ENCODE measurements at regions not wholly inside any gene's neighbourhood (a gene's known extent, or its start where the extent isn't known, plus 50 kb on each side); places are given as distances from the start of the nearest gene placed in this dataset.
"Not testable (repeated sequence)": the region's sequence is repeated elsewhere in the genome, so short reads cannot be mapped to it uniquely, and the experiment has no call there.

DNA sequence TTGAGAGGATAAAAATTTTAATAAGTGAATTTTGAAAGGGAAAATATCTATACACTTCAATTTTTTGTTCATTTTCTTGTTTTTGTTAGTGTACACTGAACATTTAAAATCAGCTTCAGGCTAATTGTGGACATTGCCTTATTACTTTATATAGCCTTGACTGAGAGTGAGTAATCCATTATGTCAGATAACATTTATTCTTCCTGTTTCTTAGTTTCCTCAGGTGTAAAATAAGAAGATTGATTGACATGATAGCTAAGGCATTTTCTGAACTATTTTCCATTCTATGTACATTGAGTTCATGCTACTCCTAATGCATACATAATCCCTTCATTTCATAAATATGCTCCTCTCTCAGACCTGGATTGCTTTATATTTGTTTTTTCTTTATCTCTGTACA lies 607.3 kb upstream of the AADAT start:
- ATAC-seq (replicated peaks) = no peak
- H3K9me3 Mint-ChIP-seq = peaks cover 5 to 9% of the 10 kb centered on the region in 2 donors

DNA sequence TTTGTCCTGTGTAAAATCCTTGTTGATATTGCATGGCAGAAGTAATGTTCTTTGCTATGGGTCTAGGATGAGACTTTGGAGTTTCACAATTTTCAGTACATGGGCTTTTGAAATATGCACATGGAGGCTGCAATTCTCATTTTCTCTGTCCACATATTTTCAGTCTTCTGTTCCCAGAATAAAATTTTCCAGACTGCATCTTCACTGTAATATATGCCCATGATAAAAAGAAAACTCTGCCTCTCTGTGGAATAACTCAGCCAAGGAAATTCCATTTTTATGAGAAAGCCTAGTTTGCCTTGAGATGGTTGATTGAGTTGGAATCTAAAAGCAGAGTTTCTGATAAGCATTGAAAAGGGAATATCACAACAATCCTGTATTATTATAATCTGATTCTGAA lies 601.4 kb upstream of the AADAT start:
- Mint-ChIP-seq H3K36me3 (no peaks in the 10 kb centered on the region), H3K27me3 (no peaks in the 10 kb centered on the region), H3K4me3 (no peak overlapping the region), H3K4me1 (no peaks in the 10 kb centered on the region), H3K9me3 (peaks cover 0 to 2% of the 10 kb centered on the region in 2 donors), H3K27ac (no peak overlapping the region)
- no peak for DNase-seq
- no peak for ATAC-seq (replicated peaks)

More for the DNA sequence above, 607.3 kb upstream of the AADAT start:
- no peak for DNase-seq
- Mint-ChIP-seq H3K36me3 (peaks cover 0 to 1% of the 10 kb centered on the region in 2 donors), H3K4me3 (no peak overlapping the region), H3K4me1 (peaks cover 2 to 18% of the 10 kb centered on the region in 2 donors), H3K27me3 (no peaks in the 10 kb centered on the region), H3K27ac (no peak overlapping the region)

DNA sequence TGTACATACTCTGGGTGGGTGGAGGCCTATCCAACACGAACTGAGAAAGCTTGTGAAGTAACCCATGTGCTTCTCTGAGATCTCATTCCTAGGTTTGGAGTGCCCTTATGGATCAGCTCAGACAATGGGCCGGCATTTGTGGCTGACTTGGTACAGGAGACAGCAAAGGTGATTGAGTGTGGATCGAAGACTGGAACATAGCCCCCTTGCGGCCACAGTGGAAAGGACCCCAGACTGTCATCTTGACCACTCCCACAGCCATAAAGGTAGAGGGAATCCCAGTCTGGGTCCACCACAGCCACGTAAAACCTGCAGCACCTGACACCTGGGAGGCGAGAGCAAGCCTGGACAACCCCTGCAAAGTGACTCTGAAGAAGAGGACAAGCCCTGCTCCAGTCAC lies 598.0 kb upstream of the AADAT start:
- no peaks in the 10 kb centered on the region for H3K9me3 Mint-ChIP-seq

DNA sequence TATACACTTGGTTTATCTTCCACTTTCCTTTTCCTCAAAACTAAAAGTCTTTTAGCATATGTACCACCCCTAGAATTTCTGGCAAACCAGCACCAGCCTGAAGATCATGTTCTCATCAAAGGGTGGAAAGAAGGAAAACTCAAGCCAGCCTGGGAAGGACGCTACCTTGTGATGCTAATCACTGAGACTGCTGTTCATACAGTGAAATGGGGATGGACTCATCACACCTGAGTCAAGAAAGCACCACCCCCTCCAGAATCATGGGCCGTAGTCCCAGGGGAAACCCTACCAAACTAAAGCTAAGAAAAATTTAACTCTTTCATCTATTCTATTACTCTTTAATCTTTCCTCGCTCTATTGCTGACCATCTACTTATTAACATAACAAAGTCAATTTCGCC lies 595.9 kb upstream of the AADAT start:
- H3K4me3 Mint-ChIP-seq; H3K9me3 Mint-ChIP-seq; H3K27ac Mint-ChIP-seq; H3K27me3 Mint-ChIP-seq; H3K36me3 Mint-ChIP-seq; ATAC-seq (replicated peaks); H3K4me1 Mint-ChIP-seq; DNase-seq: not testable (repeated sequence)

More for the DNA sequence above, 598.0 kb upstream of the AADAT start:
- Mint-ChIP-seq H3K27ac (no peak overlapping the region), H3K4me3 (no peak overlapping the region), H3K4me1 (no peaks in the 10 kb centered on the region), H3K36me3 (no peaks in the 10 kb centered on the region), H3K27me3 (no peaks in the 10 kb centered on the region)
- ATAC-seq (replicated peaks) = no peak
- no peak for DNase-seq

DNA sequence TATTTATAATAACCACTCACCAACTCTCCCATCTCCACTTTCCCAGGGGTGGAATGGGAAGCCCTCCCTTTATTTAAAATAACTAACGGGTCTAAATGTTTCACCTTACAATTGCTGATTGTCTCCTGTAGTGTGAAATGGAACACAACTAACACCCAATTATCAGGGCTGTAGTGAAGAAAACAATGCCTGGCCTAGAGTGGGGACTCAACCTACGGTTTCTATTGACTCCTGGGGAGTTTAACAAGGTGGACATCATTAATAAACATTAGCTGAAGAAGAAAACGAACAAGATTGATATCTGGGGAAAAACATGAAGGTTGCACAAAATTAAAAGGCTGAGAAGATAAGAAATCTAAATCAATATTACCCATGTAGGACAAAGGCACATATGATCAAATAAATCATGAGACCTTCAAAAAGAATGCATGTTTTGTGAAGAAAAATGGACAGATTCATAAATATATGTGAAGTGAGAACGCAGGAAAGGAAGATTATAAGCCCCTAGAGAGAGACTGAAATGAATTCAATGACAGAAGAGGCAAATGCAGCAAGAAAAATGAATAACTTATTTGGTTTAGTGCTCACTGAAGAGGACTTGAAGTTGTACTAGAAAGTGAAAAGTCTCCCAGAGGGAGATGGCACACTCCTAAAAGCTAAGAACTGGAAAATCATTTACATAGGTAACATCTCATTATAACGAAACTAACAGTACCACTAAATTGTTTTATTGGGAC lies 593.0 kb upstream of the AADAT start:
- no peaks in the 10 kb centered on the region for H3K27me3 Mint-ChIP-seq
- no peak overlapping the region for H3K4me3 Mint-ChIP-seq

DNA sequence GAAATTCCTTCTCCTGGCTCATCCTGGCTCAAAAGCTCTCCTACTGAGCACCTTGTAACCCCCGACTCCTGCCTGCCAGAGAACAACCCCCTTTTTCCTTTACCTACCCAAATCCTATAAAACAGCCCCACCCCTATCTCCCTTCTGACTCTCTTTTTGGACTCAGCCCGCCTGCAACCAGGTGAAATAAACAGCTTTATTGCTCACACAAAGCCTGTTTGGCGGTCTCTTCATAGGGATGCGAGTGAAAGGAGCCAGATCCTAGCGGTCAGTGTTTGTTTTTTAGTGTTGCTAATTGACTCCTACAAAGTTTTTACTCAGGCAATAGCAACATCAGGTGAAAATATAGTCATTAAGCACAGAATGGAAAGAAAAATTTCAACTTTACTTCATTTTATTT lies 592.3 kb upstream of the AADAT start:
- H3K27ac Mint-ChIP-seq; H3K9me3 Mint-ChIP-seq; H3K4me3 Mint-ChIP-seq; ATAC-seq (replicated peaks); DNase-seq; H3K27me3 Mint-ChIP-seq; H3K36me3 Mint-ChIP-seq; H3K4me1 Mint-ChIP-seq: not testable (repeated sequence)

More for the DNA sequence above, 593.0 kb upstream of the AADAT start:
- ATAC-seq (replicated peaks) = no peak
- Mint-ChIP-seq H3K36me3 (peaks cover 0 to 2% of the 10 kb centered on the region in 2 donors), H3K27ac (no peak overlapping the region), H3K9me3 (peaks cover 8% of the 10 kb centered on the region in 2 donors), H3K4me1 (no peaks in the 10 kb centered on the region)
- no peak for DNase-seq

DNA sequence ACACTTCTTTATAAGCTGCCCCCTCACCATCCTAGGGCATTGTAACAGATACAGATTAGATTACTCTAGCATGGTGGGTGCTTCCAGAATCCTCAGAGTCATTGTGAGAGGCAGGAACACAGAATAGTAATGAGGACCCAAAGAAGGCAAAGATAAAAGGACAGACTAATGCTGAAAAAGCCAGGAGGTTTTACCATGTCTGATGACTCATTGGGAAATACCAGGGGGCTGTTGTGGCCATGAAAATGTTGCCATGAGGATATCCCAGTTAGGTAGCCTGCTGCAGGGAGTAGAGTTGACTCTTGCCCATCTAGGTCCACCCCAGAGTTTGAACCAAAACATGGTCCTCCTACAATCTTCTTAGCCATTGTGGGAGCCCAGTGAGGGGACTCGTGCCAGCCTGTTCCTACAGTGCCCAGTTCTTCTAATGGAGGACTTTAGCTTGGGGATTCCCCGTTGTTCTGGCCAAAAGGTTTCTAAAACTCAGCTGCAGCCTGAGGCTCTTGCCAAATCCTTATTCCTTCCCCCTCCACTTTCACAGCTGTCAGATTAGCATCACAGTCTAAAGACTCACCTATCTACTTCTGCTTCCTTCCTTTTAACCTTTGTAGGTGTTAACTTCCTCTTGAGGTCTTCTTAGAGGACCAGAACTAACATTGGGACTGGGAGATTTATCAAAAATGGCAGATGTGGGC lies 586.0 kb upstream of the AADAT start:
- Mint-ChIP-seq H3K4me1 (peaks cover 0 to 6% of the 10 kb centered on the region in 2 donors), H3K27ac (no peak overlapping the region), H3K4me3 (no peak overlapping the region), H3K27me3 (no peaks in the 10 kb centered on the region), H3K9me3 (peaks cover 8 to 10% of the 10 kb centered on the region in 2 donors), H3K36me3 (peaks cover 0 to 2% of the 10 kb centered on the region in 2 donors)
- no peak for DNase-seq
- peak; percentile 34 to 75 for ATAC-seq (replicated peaks)

DNA sequence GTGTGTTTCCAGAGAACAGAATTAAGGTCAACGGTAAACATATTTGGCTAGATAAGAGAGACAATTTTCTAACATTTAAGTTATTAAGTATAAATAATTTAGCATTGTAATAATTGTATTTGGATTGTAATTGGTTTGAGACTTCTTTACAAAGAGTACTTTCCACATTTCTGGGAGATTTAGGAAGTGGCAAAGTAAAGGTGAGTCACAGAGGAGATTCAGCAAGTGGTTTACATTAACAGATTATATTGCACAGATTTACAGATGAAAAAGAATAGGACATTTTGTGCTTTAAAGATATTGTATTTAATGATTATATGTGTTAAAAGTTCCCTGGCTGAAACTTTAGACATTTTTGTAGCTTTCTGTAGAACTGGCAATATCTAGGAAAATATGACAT lies 584.4 kb upstream of the AADAT start:
- ATAC-seq (replicated peaks) = no peak
- H3K4me3 Mint-ChIP-seq = no peak overlapping the region

DNA sequence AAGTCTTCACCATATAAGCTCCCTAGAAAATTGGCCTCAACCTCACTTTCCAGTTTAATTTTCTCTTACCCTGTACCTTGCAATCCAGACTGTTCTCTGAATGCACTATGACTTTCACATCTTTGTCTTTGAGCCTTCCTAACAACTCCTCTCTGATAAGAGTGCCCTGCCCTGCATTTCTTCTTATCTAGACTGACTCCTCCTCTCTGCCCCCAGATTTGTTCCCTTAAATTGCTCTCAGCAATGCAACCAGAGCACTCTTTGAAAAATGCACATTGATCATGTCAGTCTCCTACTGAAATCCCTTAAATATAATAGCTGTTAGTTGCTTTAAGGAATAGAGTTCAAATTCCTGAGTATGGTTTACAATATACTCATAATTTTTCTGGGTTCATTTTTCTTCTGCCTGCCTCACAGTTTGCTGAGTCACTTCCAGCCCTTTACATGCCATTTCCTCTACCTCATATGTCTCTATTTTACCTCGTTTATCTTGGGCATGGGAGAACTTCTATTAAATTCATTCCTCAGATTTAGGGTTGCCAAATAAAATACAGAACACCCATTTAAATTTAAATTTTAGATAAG lies 582.7 kb upstream of the AADAT start:
- H3K27me3 Mint-ChIP-seq = no peaks in the 10 kb centered on the region
- H3K4me3 Mint-ChIP-seq = no peak overlapping the region
- DNase-seq = no peak
- H3K27ac Mint-ChIP-seq = no peak overlapping the region
- peaks cover 0 to 2% of the 10 kb centered on the region in 2 donors for H3K9me3 Mint-ChIP-seq
- ATAC-seq (replicated peaks) = no peak
- H3K36me3 Mint-ChIP-seq = no peaks in the 10 kb centered on the region
- H3K4me1 Mint-ChIP-seq = peaks cover 0 to 6% of the 10 kb centered on the region in 2 donors

More for the DNA sequence above, 584.4 kb upstream of the AADAT start:
- no peak for DNase-seq
- H3K27me3 Mint-ChIP-seq = no peaks in the 10 kb centered on the region
- H3K9me3 Mint-ChIP-seq = peaks cover 8 to 10% of the 10 kb centered on the region in 2 donors
- peaks cover 0 to 2% of the 10 kb centered on the region in 2 donors for H3K36me3 Mint-ChIP-seq
- no peak overlapping the region for H3K27ac Mint-ChIP-seq
- H3K4me1 Mint-ChIP-seq = peaks cover 0 to 6% of the 10 kb centered on the region in 2 donors

DNA sequence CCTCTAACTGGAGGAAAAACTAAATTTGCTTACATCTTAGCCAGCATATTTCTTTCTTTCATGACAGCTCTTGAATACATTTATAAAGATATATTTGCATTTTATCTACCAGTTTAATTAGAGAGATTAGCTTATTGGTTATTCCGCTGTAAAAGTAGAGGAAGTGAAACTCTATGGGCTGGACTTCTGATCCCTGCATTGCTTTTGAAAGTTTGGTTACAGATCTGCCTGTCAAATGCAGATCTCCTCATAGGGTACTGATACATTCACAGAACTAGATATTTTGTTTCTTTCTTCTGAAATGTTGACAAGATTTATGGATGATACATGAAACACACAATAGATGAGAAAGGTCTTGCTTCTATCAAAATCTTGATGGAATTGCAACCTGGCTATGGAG lies 581.4 kb upstream of the AADAT start:
- Mint-ChIP-seq H3K4me3 (no peak overlapping the region), H3K27ac (no peak overlapping the region), H3K9me3 (no peaks in the 10 kb centered on the region), H3K36me3 (no peaks in the 10 kb centered on the region), H3K27me3 (no peaks in the 10 kb centered on the region), H3K4me1 (peaks cover 0 to 6% of the 10 kb centered on the region in 2 donors)
- DNase-seq (no peak), ATAC-seq (replicated peaks) (no peak)

DNA sequence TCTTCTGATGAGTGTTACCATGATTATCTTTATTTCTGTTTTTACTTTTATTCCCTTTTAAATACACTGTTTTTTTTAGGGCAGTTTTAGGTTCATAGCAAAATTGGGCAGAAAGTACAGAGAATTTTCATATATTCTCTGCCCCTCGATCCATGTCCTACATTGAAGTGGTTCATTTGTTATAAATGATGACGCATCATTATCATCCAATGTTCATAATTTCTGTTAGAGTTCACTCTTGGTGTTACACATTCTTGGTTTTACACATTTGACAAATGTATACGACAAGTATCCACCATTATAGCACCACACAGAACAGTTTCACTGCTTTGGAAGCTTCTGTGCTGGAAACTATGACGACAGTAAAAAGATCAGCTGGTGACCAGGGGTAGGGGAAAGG lies 578.1 kb upstream of the AADAT start:
- no peak for ATAC-seq (replicated peaks)

DNA sequence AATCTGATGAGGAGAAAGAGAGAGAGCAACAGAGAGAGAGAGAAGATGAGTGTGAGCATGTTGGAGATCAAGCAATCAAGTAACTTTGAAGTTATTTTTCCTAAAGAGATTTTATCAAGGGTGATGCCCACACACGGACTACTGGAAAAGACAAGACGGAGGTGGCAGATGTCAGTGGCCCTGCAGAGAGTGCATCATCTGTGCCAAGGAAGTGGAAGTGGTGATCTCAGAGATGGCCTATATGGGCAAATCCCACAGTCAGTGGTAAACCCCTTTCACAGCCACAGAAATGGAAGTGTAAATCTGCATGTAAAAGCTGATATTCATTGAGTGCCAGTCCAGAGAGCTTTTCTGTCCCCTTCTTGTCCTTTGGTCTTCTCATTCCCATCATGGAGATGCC lies 577.2 kb upstream of the AADAT start:
- H3K27ac Mint-ChIP-seq = no peak overlapping the region
- peaks cover 0 to 2% of the 10 kb centered on the region in 2 donors for H3K9me3 Mint-ChIP-seq
- DNase-seq (no peak), ATAC-seq (replicated peaks) (peak; percentile 60 to 81)
- H3K36me3 Mint-ChIP-seq = no peaks in the 10 kb centered on the region
- no peak overlapping the region for H3K4me3 Mint-ChIP-seq
- H3K27me3 Mint-ChIP-seq = no peaks in the 10 kb centered on the region
- H3K4me1 Mint-ChIP-seq = no peaks in the 10 kb centered on the region

More for the DNA sequence above, 578.1 kb upstream of the AADAT start:
- Mint-ChIP-seq H3K4me1 (no peaks in the 10 kb centered on the region), H3K4me3 (no peak overlapping the region), H3K9me3 (no peaks in the 10 kb centered on the region), H3K27me3 (no peaks in the 10 kb centered on the region), H3K36me3 (no peaks in the 10 kb centered on the region), H3K27ac (no peak overlapping the region)
- DNase-seq = no peak

DNA sequence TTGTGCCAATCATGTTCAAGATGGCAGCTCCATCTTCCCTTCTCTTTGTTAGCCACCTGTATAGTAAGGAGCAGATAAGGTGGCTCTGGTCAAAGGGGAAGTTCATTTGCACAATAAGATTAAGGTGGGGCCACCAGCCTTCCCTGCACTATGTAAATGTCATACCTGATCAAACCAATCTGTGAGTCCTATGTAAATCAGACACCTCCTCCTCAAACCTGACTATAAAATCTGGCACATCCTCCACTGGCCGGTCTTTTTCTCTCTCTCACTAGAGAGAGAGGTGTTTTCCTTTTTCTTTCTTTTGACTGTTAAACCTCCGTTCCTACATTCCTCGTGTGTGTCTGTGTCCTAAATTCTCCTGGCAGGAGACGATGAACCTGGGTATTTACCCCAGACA lies 572.5 kb upstream of the AADAT start:
- Mint-ChIP-seq H3K4me1 (no peaks in the 10 kb centered on the region), H3K27me3 (no peaks in the 10 kb centered on the region), H3K9me3 (peaks cover 0 to 5% of the 10 kb centered on the region in 2 donors), H3K27ac (no peak overlapping the region), H3K4me3 (no peak overlapping the region), H3K36me3 (no peaks in the 10 kb centered on the region)
- no peak for ATAC-seq (replicated peaks)
- no peak for DNase-seq

DNA sequence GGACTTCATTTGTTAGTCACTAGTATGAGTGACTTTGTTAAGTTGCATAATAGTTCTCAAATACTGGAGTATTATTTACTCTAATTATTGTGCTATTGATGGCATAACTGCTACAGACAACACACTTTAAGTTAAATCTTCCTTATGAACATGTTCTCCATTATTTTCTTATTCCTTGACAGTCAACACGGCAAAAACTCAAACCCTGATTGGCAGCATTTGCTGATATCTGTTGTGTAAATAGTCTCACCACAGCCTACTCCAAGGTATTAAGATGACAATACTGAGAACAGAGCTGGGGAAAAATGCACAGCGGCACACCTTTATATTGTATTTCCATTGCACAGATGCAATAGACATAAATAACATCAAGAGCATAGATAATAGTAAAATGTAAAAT lies 568.0 kb upstream of the AADAT start:
- Mint-ChIP-seq H3K27me3 (no peaks in the 10 kb centered on the region), H3K36me3 (no peaks in the 10 kb centered on the region), H3K4me1 (no peaks in the 10 kb centered on the region), H3K4me3 (no peak overlapping the region), H3K9me3 (peaks cover 0 to 5% of the 10 kb centered on the region in 2 donors), H3K27ac (no peak overlapping the region)
- ATAC-seq (replicated peaks) (no peak), DNase-seq (no peak)

DNA sequence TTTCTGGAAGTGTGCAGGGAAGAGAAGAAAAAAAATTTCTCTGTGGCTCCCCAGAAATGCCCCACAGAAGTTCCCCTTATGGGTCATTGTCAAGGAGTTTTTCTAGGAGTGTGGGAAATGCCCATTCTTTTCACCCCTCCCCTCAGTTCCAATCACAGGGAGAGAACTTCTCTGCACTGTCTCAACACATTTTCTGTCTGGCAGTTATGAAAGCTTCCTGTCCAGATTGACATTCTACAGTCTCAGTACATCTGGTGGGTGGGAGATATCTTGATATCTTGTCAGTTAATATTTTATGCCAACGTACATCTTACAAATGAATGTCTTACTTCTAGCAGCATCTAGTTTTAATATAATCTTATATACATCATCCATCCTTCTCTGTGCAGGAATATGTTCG lies 566.8 kb upstream of the AADAT start:
- Mint-ChIP-seq H3K27me3 (no peaks in the 10 kb centered on the region), H3K36me3 (no peaks in the 10 kb centered on the region), H3K4me1 (no peaks in the 10 kb centered on the region), H3K9me3 (peaks cover 0 to 5% of the 10 kb centered on the region in 2 donors), H3K4me3 (no peak overlapping the region), H3K27ac (no peak overlapping the region)
- DNase-seq = no peak
- ATAC-seq (replicated peaks) = no peak

Measured in stimulated activated naive B cell treated with anti-CD40 and anti-IgM and Interleukin-4, amounts not matched to agents 10 μg/mL and 1 μg/mL and 100 μg/mL, for 72 hours (primary cell).